Brain microvascular endothelial cell (primary cell): ENCODE measurements at regions not wholly inside any gene's neighbourhood (a gene's known extent, or its start where the extent isn't known, plus 50 kb on each side); places are given as distances from the start of the nearest gene placed in this dataset.

Experiments used
- DNase-seq: peaks from one replicate; pipeline ENCODE4 v3.0.0-alpha.2; 2020
- H3K27ac ChIP-seq: fragments of 250-450 bp; sonication (Bioruptor Pico); 2 replicates; pipeline ENCODE4 v1.5.1; 2020; ENCODE audit warnings: mild to moderate bottlenecking, moderate library complexity
- H3K27me3 ChIP-seq: fragments of 250-450 bp; sonication (Bioruptor Pico); replicated peaks from 2 replicates; pipeline ENCODE4 v1.5.1; 2020; ENCODE audit warnings: mild to moderate bottlenecking
- H3K36me3 ChIP-seq: fragments of 250-450 bp; sonication (Bioruptor Pico); replicated peaks from 2 replicates; pipeline ENCODE4 v1.5.1; 2020; ENCODE audit warnings: mild to moderate bottlenecking
- H3K4me3 ChIP-seq: 2 replicates; pipeline ENCODE4 v1.5.1; 2011; ENCODE audit warnings: low read depth, mild to moderate bottlenecking, control low read depth, low read length, moderate library complexity
- CTCF ChIP-seq: IDR thresholded peaks from 2 replicates; pipeline ENCODE4 v1.5.1; 2011; ENCODE audit warnings: low read depth, mild to moderate bottlenecking, moderate library complexity, low read length, control low read depth, inconsistent platforms; ENCODE audit errors: missing control alignments
- in situ Hi-C: cut with HindIII; loops from 2 replicates; pipeline ENCODE4 v1.10.0; 2017; ENCODE audit warnings: low sequenced_read_pairs, low pct_ligation_motif_present

- no peak for TF ChIP-seq CTCF
- Histone ChIP-seq H3K27me3 (no peaks in the 10 kb centered on the region), H3K36me3 (no peaks in the 10 kb centered on the region), H3K4me3 (no peak overlapping the region), H3K27ac (no peak overlapping the region)
- DNase-seq: no peak
- in situ Hi-C loops: no loop called here
Measured at GRCh38 chr2:30046979-30047378, 99.8 kb upstream of the YPEL5 start.

DNA sequence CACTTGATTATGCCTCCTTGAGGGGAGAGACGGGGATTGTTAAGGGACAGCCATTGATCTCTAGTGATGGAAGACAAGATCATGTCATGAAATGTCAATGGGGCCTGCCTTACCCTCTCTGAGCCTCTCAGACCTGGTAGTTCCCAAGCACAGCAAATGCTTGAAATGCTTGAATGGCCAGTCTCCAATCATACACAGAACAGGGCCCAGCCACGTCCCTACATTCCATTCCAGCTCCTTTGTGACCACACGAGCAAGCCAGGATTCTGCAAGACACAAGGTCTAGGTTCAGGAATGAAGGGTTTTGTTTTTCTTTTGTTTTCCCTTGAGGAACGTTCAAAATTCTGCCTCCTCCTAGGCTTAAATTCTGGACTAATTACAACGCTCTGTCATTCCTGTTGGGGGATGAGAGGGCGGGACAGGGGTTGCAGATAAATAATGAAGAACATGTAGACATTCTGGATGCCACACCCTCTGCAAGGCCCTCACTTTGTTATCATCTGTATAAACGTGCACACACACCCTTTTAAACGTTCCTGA, 98.1 kb upstream of the YPEL5 start:
- Histone ChIP-seq H3K27me3 (no peaks in the 10 kb centered on the region), H3K36me3 (no peaks in the 10 kb centered on the region), H3K27ac (no peak overlapping the region), H3K4me3 (no peak overlapping the region)
- TF ChIP-seq CTCF: no peak
- in situ Hi-C loops: no loop called here
- no peak for DNase-seq

- no peaks in the 10 kb centered on the region for H3K27me3 ChIP-seq
- H3K27ac ChIP-seq: no peak overlapping the region
- DNase-seq: no peak
- H3K4me3 ChIP-seq: no peak overlapping the region
- H3K36me3 ChIP-seq: no peaks in the 10 kb centered on the region
- TF ChIP-seq CTCF: no peak
- in situ Hi-C loops: no loop called here
Measured at GRCh38 chr2:30055548-30055947, 91.3 kb upstream of the YPEL5 start.

DNA sequence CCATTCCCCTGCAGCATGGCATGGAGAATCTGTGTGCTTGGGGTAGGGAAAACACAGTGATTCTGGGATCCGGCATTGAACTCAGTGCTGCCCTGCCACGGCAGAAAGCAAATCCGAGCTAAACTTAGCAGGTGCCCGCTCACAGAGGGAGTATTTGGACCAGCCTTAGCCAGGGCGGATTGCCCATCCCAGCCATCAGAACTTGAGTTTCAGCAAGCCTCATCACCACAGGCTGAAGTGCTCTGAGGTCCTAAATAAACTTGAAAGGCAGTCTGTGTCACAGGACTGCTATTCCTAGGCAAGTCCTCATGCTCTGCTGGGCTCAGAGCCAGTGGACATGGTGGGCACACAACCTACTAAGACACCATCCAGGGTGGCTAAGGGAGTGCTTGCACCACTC, 86.2 kb upstream of the YPEL5 start:
- Histone ChIP-seq H3K36me3 (no peaks in the 10 kb centered on the region), H3K4me3 (no peak overlapping the region), H3K27ac (no peak overlapping the region), H3K27me3 (no peaks in the 10 kb centered on the region)
- DNase-seq: no peak
- in situ Hi-C loops: no loop called here
- no peak for TF ChIP-seq CTCF

DNA sequence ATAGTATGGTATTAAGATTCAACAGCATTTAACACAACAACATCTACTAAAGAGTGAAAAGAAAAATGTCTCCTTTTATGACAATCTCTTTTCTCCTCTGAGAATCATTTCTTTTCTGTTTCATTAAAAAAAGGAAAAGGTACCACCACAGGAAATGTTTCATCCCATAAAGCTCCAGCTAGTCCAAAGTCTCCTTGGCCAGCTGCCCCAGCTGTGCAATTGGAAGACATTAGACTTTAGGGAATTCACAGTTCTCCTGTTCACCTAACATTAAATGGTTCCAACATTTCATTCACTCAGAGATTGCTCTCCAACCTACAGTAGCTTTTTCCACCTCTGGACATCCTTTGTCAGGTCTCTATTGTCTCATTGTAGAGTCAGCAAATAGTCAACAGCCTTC, 78.7 kb upstream of the YPEL5 start:
- Histone ChIP-seq H3K27ac (no peak overlapping the region), H3K36me3 (no peaks in the 10 kb centered on the region), H3K27me3 (no peaks in the 10 kb centered on the region), H3K4me3 (no peak overlapping the region)
- no peak for TF ChIP-seq CTCF
- in situ Hi-C loops: no loop called here
- DNase-seq: no peak

- no peaks in the 10 kb centered on the region for H3K27me3 ChIP-seq
- DNase-seq: peak; percentile 85
- no peak overlapping the region for H3K27ac ChIP-seq
- H3K36me3 ChIP-seq: no peaks in the 10 kb centered on the region
- H3K4me3 ChIP-seq: no peak overlapping the region
- in situ Hi-C loops: no loop called here
- peak; percentile 87 for TF ChIP-seq CTCF
Measured at GRCh38 chr2:30072250-30072842, 74.5 kb upstream of the YPEL5 start.
